ENCODE measurements at regions not wholly inside any gene's neighbourhood (a gene's known extent, or its start where the extent isn't known, plus 50 kb on each side); places are given as distances from the start of the nearest gene placed in this dataset.

DNA sequence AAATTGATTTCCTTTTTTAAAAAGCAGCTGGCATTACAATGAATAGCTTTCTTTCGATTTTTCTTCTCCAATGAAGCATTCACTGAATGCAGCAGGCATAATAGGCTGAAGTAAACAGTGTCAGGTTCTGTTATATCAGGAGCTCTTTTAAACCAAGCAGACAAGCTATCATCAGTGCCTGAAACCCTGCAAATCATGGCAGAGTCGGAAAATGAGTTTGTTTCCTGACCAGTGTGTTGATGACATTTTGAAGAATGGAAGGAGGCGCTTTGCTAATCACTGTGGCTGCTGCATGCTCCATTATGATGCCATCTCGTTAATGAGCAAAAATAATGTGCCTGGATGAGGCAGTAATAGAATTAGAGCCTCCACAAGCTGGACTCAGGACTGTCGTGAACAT is 284.5 kb downstream of the ZNF608 start:
- peaks cover 5% of the 10 kb centered on the region for H3K4me1 ChIP-seq (ENCODE audit: low read depth, poor library complexity, severe bottlenecking)
- no peak overlapping the region for H3K9ac ChIP-seq
- H3K4me2 ChIP-seq = no peak overlapping the region
- no peaks in the 10 kb centered on the region for H3K79me2 ChIP-seq (ENCODE audit: insufficient read depth, low read depth)
- no peaks in the 10 kb centered on the region for H3K36me3 ChIP-seq (ENCODE audit: insufficient read depth)
- TF ChIP-seq, protein P1, sequence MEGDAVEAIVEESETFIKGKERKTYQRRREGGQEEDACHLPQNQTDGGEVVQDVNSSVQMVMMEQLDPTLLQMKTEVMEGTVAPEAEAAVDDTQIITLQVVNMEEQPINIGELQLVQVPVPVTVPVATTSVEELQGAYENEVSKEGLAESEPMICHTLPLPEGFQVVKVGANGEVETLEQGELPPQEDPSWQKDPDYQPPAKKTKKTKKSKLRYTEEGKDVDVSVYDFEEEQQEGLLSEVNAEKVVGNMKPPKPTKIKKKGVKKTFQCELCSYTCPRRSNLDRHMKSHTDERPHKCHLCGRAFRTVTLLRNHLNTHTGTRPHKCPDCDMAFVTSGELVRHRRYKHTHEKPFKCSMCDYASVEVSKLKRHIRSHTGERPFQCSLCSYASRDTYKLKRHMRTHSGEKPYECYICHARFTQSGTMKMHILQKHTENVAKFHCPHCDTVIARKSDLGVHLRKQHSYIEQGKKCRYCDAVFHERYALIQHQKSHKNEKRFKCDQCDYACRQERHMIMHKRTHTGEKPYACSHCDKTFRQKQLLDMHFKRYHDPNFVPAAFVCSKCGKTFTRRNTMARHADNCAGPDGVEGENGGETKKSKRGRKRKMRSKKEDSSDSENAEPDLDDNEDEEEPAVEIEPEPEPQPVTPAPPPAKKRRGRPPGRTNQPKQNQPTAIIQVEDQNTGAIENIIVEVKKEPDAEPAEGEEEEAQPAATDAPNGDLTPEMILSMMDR (conservative IDR thresholded peaks at IDR 0.05; ENCODE audit: low read depth, low read length) = no peak
- no peak overlapping the region for H2AFZ ChIP-seq (ENCODE audit: low read depth)
- H3K27ac ChIP-seq = no peak overlapping the region
- no peak overlapping the region for H3K4me3 ChIP-seq (IDR thresholded peaks at IDR 0.05; ENCODE audit: insufficient read depth, low read depth, low read length)
- no peaks in the 10 kb centered on the region for H3K27me3 ChIP-seq (ENCODE audit: insufficient read depth, low read depth)
- H4K20me1 ChIP-seq (ENCODE audit: insufficient read depth) = no peaks in the 10 kb centered on the region

DNA sequence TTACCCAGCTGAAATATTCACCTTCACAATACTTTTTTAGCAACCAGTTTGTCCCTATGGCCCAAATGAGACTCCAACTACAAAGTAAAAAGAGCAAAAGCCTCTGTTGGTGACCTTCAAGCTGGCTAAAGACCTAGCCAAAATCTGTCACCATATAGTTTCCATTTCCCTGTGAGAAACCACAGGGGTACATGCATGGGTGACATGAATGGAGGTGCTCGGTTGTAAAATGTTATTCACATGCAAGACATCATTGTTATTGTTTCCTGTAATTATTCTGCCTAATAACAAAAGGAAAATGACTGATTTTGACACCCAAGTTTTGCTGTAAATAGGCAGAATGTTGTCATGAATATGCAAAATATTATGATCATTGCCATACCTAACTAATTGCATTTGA is 285.3 kb downstream of the ZNF608 start:
- H3K27me3 ChIP-seq (ENCODE audit: insufficient read depth, low read depth) = no peaks in the 10 kb centered on the region
- TF ChIP-seq, protein P1 (conservative IDR thresholded peaks at IDR 0.05; ENCODE audit: low read depth, low read length) = no peak
- H3K9ac ChIP-seq = no peak overlapping the region

DNA sequence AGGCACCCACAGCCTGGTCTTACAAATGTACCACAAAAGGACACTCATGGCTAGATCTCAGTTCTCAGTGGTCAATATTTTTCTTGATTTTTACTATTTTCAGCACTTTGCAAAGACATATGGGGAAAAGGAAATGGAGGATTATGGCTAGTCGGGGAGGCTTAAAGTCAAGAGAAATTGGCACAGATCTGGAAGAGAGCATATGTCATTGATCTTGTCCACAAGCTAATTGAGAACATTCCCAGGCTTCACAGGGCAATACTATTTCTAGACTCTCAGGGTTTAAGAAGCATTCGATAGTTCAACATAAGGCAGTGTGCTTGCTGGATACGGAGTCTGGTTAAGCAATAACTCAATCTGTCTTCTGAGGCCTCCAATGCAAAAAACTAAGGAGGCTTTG is 285.8 kb downstream of the ZNF608 start:
- Histone ChIP-seq H4K20me1 (ENCODE audit: insufficient read depth) (no peaks in the 10 kb centered on the region), H2AFZ (ENCODE audit: low read depth) (no peak overlapping the region), H3K36me3 (ENCODE audit: insufficient read depth) (no peaks in the 10 kb centered on the region), H3K9ac (no peak overlapping the region), H3K27me3 (ENCODE audit: insufficient read depth, low read depth) (no peaks in the 10 kb centered on the region), H3K79me2 (ENCODE audit: insufficient read depth, low read depth) (no peaks in the 10 kb centered on the region), H3K4me3 (IDR thresholded peaks at IDR 0.05; ENCODE audit: insufficient read depth, low read depth, low read length) (no peak overlapping the region), H3K4me2 (no peak overlapping the region), H3K4me1 (ENCODE audit: low read depth, poor library complexity, severe bottlenecking) (peaks cover 5% of the 10 kb centered on the region), H3K27ac (no peak overlapping the region)
- TF ChIP-seq, protein P1 (conservative IDR thresholded peaks at IDR 0.05; ENCODE audit: low read depth, low read length) = no peak

More for the DNA sequence above, 285.3 kb downstream of the ZNF608 start:
- Histone ChIP-seq H3K27ac (no peak overlapping the region), H3K4me2 (no peak overlapping the region), H3K4me3 (IDR thresholded peaks at IDR 0.05; ENCODE audit: insufficient read depth, low read depth, low read length) (no peak overlapping the region), H4K20me1 (ENCODE audit: insufficient read depth) (no peaks in the 10 kb centered on the region), H3K36me3 (ENCODE audit: insufficient read depth) (no peaks in the 10 kb centered on the region), H3K4me1 (ENCODE audit: low read depth, poor library complexity, severe bottlenecking) (peaks cover 5% of the 10 kb centered on the region), H2AFZ (ENCODE audit: low read depth) (no peak overlapping the region), H3K79me2 (ENCODE audit: insufficient read depth, low read depth) (no peaks in the 10 kb centered on the region)

DNA sequence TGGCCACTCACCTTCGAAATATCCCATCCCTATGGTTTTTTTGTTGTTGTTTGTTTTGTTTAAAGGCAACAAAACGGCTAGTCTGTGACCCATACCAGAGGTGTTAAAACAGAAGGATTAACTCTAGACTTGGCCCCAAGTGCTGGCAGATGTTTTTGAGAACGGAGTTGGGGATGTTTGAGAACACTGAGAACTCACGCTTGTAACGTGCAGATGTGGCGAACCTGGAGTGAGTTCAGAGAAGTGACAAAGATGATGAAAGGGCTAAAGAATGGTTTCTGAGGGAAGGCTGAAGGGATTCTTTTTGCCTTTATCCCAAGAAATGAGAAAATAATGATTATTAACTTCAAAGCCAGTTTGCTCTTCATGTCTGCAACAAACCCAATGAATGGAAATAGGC is 286.5 kb downstream of the ZNF608 start:
- H3K27me3 ChIP-seq (ENCODE audit: insufficient read depth, low read depth) = no peaks in the 10 kb centered on the region
- H3K4me2 ChIP-seq = no peak overlapping the region
- no peaks in the 10 kb centered on the region for H3K36me3 ChIP-seq (ENCODE audit: insufficient read depth)
- peaks cover 12% of the 10 kb centered on the region for H3K4me1 ChIP-seq (ENCODE audit: low read depth, poor library complexity, severe bottlenecking)
- H3K4me3 ChIP-seq (IDR thresholded peaks at IDR 0.05; ENCODE audit: insufficient read depth, low read depth, low read length) = no peak overlapping the region
- no peaks in the 10 kb centered on the region for H4K20me1 ChIP-seq (ENCODE audit: insufficient read depth)
- H3K9ac ChIP-seq = no peak overlapping the region
- no peaks in the 10 kb centered on the region for H3K79me2 ChIP-seq (ENCODE audit: insufficient read depth, low read depth)
- no peak overlapping the region for H3K27ac ChIP-seq
- no peak overlapping the region for H2AFZ ChIP-seq (ENCODE audit: low read depth)
- TF ChIP-seq, protein P1 (conservative IDR thresholded peaks at IDR 0.05; ENCODE audit: low read depth, low read length) = no peak
